HEK293T (cell line): ENCODE measurements at regions not wholly inside any gene's neighbourhood (a gene's known extent, or its start where the extent isn't known, plus 50 kb on each side); places are given as distances from the start of the nearest gene placed in this dataset.

ENCODE experiments used
- CTCF ChIA-PET: fragments of 350-600 bp; formaldehyde crosslinking; extraction: SDS; loops from one replicate; lab custom pipeline; 2021; ENCODE audit warnings: antibody characterized with exemption, inconsistent platforms; lab: Yijun Ruan, JAX
- POLR2A ChIA-PET: fragments of 350-600 bp; formaldehyde crosslinking; extraction: SDS; loops from one replicate; lab custom pipeline; 2020; ENCODE audit warnings: antibody characterized with exemption, inconsistent platforms; lab: Yijun Ruan, JAX
- DNase-seq: peaks from one replicate; pipeline ENCODE4 v3.0.0; 2012; ENCODE audit warnings: mixed read lengths; ENCODE audit errors: extremely low spot score
- ARNT ChIP-seq: fragments of 450-650 bp; IDR thresholded peaks from 2 replicates; pipeline ENCODE4 v1.6.1; 2017; ENCODE audit warnings: mild to moderate bottlenecking
- BHLHE40 ChIP-seq: fragments of 450-650 bp; IDR thresholded peaks from 2 replicates; pipeline ENCODE4 v1.6.1; 2016; ENCODE audit warnings: mild to moderate bottlenecking, moderate library complexity, borderline replicate concordance
- CTBP1 ChIP-seq: fragments of 450-650 bp; IDR thresholded peaks from 2 replicates; pipeline ENCODE4 v1.6.1; 2016; ENCODE audit warnings: borderline replicate concordance
- ELF4 ChIP-seq: fragments of 450-650 bp; IDR thresholded peaks from 2 replicates; pipeline ENCODE4 v1.6.1; 2017; ENCODE audit warnings: antibody characterized with exemption
- FOXA1 ChIP-seq: fragments of 450-650 bp; IDR thresholded peaks from 2 replicates; pipeline ENCODE4 v1.6.1; 2016; ENCODE audit warnings: mild to moderate bottlenecking
- FOXK2 ChIP-seq: fragments of 450-650 bp; IDR thresholded peaks from 2 replicates; pipeline ENCODE4 v1.6.1; 2016; ENCODE audit warnings: mild to moderate bottlenecking
- FOXM1 ChIP-seq: fragments of 450-650 bp; IDR thresholded peaks from 2 replicates; pipeline ENCODE4 v1.6.1; 2017; ENCODE audit warnings: mild to moderate bottlenecking, borderline replicate concordance
- HDGF ChIP-seq: fragments of 450-650 bp; IDR thresholded peaks from 2 replicates; pipeline ENCODE4 v1.6.1; 2017; ENCODE audit warnings: antibody characterized with exemption, borderline replicate concordance
- L3MBTL2 ChIP-seq: fragments of 450-650 bp; conservative IDR thresholded peaks from 2 replicates; pipeline ENCODE4 v1.6.1; 2016; ENCODE audit warnings: mild to moderate bottlenecking
- LEF1 ChIP-seq: fragments of 450-650 bp; IDR thresholded peaks from 2 replicates; pipeline ENCODE4 v1.6.1; 2017; ENCODE audit warnings: mild to moderate bottlenecking, borderline replicate concordance
- NFRKB ChIP-seq: fragments of 450-650 bp; IDR thresholded peaks from 2 replicates; pipeline ENCODE4 v1.6.1; 2016; ENCODE audit warnings: mild to moderate bottlenecking, moderate library complexity
- PKNOX1 ChIP-seq: fragments of 450-650 bp; IDR thresholded peaks from 2 replicates; pipeline ENCODE4 v1.6.1; 2016
- SP1 ChIP-seq: fragments of 450-650 bp; IDR thresholded peaks from 2 replicates; pipeline ENCODE4 v1.6.1; 2017
- SUZ12 ChIP-seq: fragments of 450-650 bp; IDR thresholded peaks from 2 replicates; pipeline ENCODE4 v1.6.1; 2016; ENCODE audit warnings: mild to moderate bottlenecking
- TARDBP ChIP-seq: fragments of 450-650 bp; IDR thresholded peaks from 2 replicates; pipeline ENCODE4 v1.6.1; 2016
- ZNF384 ChIP-seq: fragments of 450-650 bp; IDR thresholded peaks from 2 replicates; pipeline ENCODE4 v1.6.1; 2016

- ChIA-PET POLR2A (no interaction called here), CTCF (no interaction called here)
- DNase-seq: no peak
- TF ChIP-seq ZNF384 (no peak), NFRKB (no peak), CTBP1 (no peak), SP1 (no peak)
Observed at GRCh38 chr11:128262463-128263345, 324.7 kb downstream of the ETS1 start.

DNA sequence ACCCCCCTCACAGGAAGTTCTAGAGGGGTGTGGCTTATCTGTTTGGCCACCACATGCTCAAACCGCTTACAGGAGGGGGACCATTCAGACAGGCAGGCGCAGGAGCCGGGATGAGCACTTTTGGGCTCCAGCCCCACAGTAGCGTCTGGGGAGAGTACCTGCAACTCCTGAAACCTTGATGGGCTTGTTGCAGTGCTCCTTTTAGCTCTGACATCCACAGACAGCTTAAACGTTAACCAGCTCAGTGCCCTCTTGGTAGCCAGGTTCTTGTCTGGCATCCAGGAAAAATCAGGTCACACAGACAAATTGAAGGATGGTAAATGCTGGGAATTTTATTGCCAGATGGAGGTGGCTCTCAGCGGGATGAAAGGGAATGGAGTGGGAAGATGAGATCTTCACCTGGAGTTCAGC lies 326.3 kb downstream of the ETS1 start:
- ChIA-PET POLR2A (no interaction called here), CTCF (no interaction called here)
- TF ChIP-seq LEF1 (no peak), TARDBP (no peak), ZNF384 (no peak), CTBP1 (no peak), ELF4 (no peak), NFRKB (no peak), L3MBTL2 (no peak), PKNOX1 (no peak), ARNT (no peak), SP1 (no peak)
- no peak for DNase-seq

DNA sequence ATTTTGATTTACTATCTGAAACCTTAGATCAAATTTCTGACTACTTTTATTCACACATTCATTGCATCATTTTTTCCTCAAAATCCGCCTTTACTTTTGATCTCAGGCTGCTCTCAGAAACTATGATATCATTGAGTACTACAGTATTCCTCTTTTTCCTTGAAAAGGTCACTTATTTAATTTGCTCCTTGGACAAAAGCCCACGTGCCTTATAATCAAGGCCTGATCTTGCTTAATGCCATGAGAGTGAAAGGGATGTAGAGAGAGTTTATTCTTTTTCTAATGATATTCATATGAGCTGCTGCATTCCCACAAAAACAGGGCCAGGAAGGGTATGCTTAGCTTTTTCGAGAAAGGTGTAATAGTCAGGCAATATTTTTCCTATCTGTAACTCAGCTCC lies 327.0 kb downstream of the ETS1 start:
- no peak for DNase-seq
- TF ChIP-seq CTBP1 (no peak), TARDBP (no peak), ZNF384 (no peak), ELF4 (no peak), FOXM1 (no peak)
- POLR2A ChIA-PET: no interaction called here
- CTCF ChIA-PET: interaction anchor here (0.5 kb wide), 1 partner anchor 570 kb away, joined by 8 read pairs; no protein-coding TSS in a partner anchor

- ChIA-PET CTCF (interaction anchor here (0.7 kb wide), 1 partner anchor 10 kb away, joined by 3 read pairs; no protein-coding TSS in a partner anchor), POLR2A (no interaction called here)
- no peak for DNase-seq
- TF ChIP-seq PKNOX1 (no peak), FOXK2 (no peak), SUZ12 (no peak), CTBP1 (no peak), ARNT (no peak), BHLHE40 (no peak), FOXM1 (no peak), FOXA1 (no peak)
Observed at GRCh38 chr11:128259816-128260215, 327.5 kb downstream of the ETS1 start.

- TF ChIP-seq FOXA1: no peak
- no peak for DNase-seq
- ChIA-PET POLR2A (no interaction called here), CTCF (no interaction called here)
Observed at GRCh38 chr11:128254941-128255340, 332.4 kb downstream of the ETS1 start.

DNA sequence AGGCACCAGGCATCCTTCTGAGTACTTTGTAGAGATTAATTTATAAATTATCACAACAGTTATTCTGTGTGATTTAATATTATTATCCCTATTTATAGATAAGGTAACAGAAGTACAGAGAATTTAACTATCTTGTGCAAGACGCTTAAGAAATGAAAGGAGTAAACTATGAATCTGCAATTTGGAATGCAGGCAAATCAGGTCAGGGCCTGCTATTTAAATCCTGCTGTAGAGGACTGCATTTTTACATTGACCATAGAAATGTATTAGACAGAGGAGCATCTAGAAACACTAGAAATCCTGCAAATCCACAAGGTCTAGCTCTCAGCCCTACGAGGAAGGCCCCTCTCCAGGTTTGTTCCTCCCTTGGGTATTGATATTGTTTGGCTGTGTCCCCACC lies 336.2 kb downstream of the ETS1 start:
- POLR2A ChIA-PET: no interaction called here
- DNase-seq: no peak
- CTCF ChIA-PET: no interaction called here
- no peak for TF ChIP-seq FOXA1
- TF ChIP-seq SUZ12: no peak
- no peak for TF ChIP-seq ARNT
- TF ChIP-seq FOXM1: no peak
- TF ChIP-seq HDGF: no peak
- no peak for TF ChIP-seq BHLHE40
- no peak for TF ChIP-seq CTBP1
- TF ChIP-seq LEF1: no peak
- no peak for TF ChIP-seq NFRKB
- no peak for TF ChIP-seq L3MBTL2
- no peak for TF ChIP-seq ELF4

DNA sequence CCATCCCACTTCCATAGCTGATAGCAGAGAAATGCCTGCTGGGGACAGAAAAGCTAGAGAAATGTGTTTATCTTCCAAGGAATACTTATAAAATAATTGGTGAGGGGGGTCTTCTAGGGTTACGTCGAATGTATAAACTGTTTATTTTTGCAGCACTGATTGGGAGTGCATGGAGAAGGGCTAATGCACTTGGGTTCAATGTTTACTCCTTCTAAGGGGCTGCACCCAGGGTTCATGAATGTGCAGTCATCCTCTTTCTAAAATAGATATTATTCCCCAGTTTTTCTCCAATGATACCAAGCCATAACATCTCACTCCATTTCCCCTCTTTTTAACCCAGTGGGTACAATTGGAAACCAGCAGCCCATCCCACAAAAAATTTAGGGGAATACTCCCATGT lies 336.9 kb downstream of the ETS1 start:
- CTCF ChIA-PET: interaction anchor here (0.9 kb wide), 1 partner anchor 9 kb away, joined by 3 read pairs; no protein-coding TSS in a partner anchor
- no peak for DNase-seq
- no peak for TF ChIP-seq FOXM1
- TF ChIP-seq ELF4: no peak
- TF ChIP-seq HDGF: no peak
- no peak for TF ChIP-seq SUZ12
- POLR2A ChIA-PET: interaction anchor here (0.6 kb wide), 1 partner anchor 360 kb away, joined by 3 read pairs; no protein-coding TSS in a partner anchor
